ENCODE measurements at regions not wholly inside any gene's neighbourhood (a gene's known extent, or its start where the extent isn't known, plus 50 kb on each side); places are given as distances from the start of the nearest gene placed in this dataset.

DNA sequence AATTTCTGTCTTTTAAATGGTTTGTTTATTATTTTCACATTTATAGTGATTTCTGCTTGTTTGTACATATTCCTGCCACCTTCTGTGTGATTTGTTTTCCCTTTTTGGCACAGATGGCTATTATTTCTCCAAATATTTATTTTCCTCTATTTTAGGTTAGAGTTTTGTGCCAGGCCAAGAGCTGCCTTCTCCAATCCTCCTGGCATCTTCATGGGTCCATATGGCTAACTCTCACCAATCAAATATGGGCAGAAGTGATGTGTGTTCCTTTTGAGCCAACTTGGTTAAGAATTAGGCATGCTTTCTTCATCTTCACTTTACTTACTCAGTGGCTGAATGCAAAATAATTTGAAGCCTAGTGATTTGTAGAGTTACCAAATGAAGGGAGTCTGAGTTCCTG, 697.1 kb upstream of the CELF4 start:
- H3K4me3 Mint-ChIP-seq = no peak overlapping the region
- no peak overlapping the region for H3K27ac ChIP-seq (ENCODE audit: low read depth, low read length)
- DNase-seq = no peak
- no peak for TF ChIP-seq CTCF (conservative IDR thresholded peaks at IDR 0.05)
- H3K36me3 Mint-ChIP-seq (ENCODE audit: low read depth) = no peaks in the 10 kb centered on the region
- no peaks in the 10 kb centered on the region for H3K27me3 ChIP-seq (ENCODE audit: control insufficient read depth, insufficient read depth, low read length, poor library complexity, severe bottlenecking)
- H3K27ac Mint-ChIP-seq = no peak overlapping the region
- no peaks in the 10 kb centered on the region for H3K9me3 Mint-ChIP-seq
- no peak overlapping the region for H3K9ac ChIP-seq (ENCODE audit: extremely low read depth, low read length, poor library complexity, severe bottlenecking)
- H3K4me1 Mint-ChIP-seq = no peaks in the 10 kb centered on the region
- no peaks in the 10 kb centered on the region for H3K36me3 ChIP-seq (ENCODE audit: control insufficient read depth, insufficient read depth, low read length)
- H3K4me1 ChIP-seq (ENCODE audit: control insufficient read depth, insufficient read depth, low read length) = no peaks in the 10 kb centered on the region
- no peak overlapping the region for H3K4me3 ChIP-seq (ENCODE audit: low read length)
- peaks cover 5% of the 10 kb centered on the region for H3K27me3 Mint-ChIP-seq (ENCODE audit: insufficient read depth)
- no peaks in the 10 kb centered on the region for H3K9me3 ChIP-seq (ENCODE audit: control insufficient read depth, low read length)

GRCh38 chr18:38257661-38258060, 692.1 kb upstream of the CELF4 start:
- Histone ChIP-seq H3K36me3 (ENCODE audit: control insufficient read depth, insufficient read depth, low read length) (no peaks in the 10 kb centered on the region), H3K27me3 (ENCODE audit: control insufficient read depth, insufficient read depth, low read length, poor library complexity, severe bottlenecking) (no peaks in the 10 kb centered on the region), H3K4me3 (ENCODE audit: low read length) (no peak overlapping the region), H3K9ac (ENCODE audit: extremely low read depth, low read length, poor library complexity, severe bottlenecking) (no peak overlapping the region), H3K9me3 (ENCODE audit: control insufficient read depth, low read length) (no peaks in the 10 kb centered on the region), H3K4me1 (ENCODE audit: control insufficient read depth, insufficient read depth, low read length) (no peaks in the 10 kb centered on the region), H3K27ac (ENCODE audit: low read depth, low read length) (no peak overlapping the region)
- WGBS, 2 experiments (ENCODE audit: insufficient coverage in 1 of 2, insufficient read length in 1 of 2) = 73 to 95% methylated on average over 4 of the region's 4 CpGs
- H3K4me3 Mint-ChIP-seq = no peak overlapping the region
- H3K9me3 Mint-ChIP-seq = no peaks in the 10 kb centered on the region
- no peak for TF ChIP-seq CTCF (conservative IDR thresholded peaks at IDR 0.05)
- H3K27ac Mint-ChIP-seq = no peak overlapping the region
- H3K4me1 Mint-ChIP-seq = no peaks in the 10 kb centered on the region
- no peaks in the 10 kb centered on the region for H3K36me3 Mint-ChIP-seq (ENCODE audit: low read depth)
- no peaks in the 10 kb centered on the region for H3K27me3 Mint-ChIP-seq (ENCODE audit: insufficient read depth)
- no peak for DNase-seq

DNA sequence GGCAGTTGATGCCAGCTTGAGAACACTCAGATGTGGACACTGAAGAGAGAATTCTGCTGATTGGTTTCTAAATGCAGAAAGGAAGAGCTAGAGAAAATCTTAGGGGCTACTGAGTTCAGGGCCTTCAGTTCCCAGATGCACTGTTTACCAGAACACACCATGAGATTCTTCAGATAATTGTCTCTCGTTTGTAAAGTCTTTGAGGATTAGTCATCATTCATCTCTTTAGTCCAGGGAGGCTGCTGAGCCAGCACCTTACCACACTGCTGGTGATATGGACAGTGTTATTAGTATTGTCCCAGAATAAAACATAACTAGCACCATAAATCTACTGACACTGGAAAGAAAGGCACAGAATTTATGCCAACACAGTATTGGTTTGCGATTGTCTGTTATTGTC, 690.8 kb upstream of the CELF4 start:
- Histone ChIP-seq H3K9ac (ENCODE audit: extremely low read depth, low read length, poor library complexity, severe bottlenecking) (no peak overlapping the region), H3K4me3 (ENCODE audit: low read length) (no peak overlapping the region), H3K4me1 (ENCODE audit: control insufficient read depth, insufficient read depth, low read length) (no peaks in the 10 kb centered on the region), H3K9me3 (ENCODE audit: control insufficient read depth, low read length) (no peaks in the 10 kb centered on the region), H3K27me3 (ENCODE audit: control insufficient read depth, insufficient read depth, low read length, poor library complexity, severe bottlenecking) (no peaks in the 10 kb centered on the region), H3K36me3 (ENCODE audit: control insufficient read depth, insufficient read depth, low read length) (no peaks in the 10 kb centered on the region), H3K27ac (ENCODE audit: low read depth, low read length) (no peak overlapping the region)
- TF ChIP-seq CTCF (conservative IDR thresholded peaks at IDR 0.05) = no peak
- H3K4me1 Mint-ChIP-seq = peaks cover 4% of the 10 kb centered on the region
- H3K27me3 Mint-ChIP-seq (ENCODE audit: insufficient read depth) = no peaks in the 10 kb centered on the region
- H3K36me3 Mint-ChIP-seq (ENCODE audit: low read depth) = no peaks in the 10 kb centered on the region
- no peaks in the 10 kb centered on the region for H3K9me3 Mint-ChIP-seq
- no peak for DNase-seq
- H3K4me3 Mint-ChIP-seq = no peak overlapping the region
- 79 to 90% methylated on average over 1 to 2 of the region's 2 CpGs for WGBS, 2 experiments (ENCODE audit: insufficient coverage in 1 of 2, insufficient read length in 1 of 2)
- H3K27ac Mint-ChIP-seq = no peak overlapping the region

Measured in endodermal cell (in vitro differentiated cells).